ENCODE measurements at regions not wholly inside any gene's neighbourhood (a gene's known extent, or its start where the extent isn't known, plus 50 kb on each side); places are given as distances from the start of the nearest gene placed in this dataset.

DNA sequence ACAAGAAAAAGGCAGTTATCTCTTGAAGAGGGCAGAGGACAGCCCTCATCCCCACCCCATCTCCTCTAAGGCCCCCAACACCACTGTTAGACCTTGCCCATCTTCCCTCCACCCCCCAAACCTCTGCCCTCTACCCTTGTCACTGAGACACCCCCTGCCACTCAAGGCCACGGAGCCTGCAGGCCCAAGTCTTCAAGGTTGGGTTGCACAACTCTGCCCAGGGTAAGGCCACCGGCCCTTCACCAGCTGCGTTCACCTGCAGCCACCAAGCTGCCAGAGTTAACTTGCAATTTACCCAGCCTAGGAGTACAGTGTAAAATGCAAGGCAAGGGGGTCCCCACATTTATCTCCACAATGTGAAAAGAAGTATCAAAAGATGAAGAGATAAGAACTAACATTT, 128.7 kb upstream of the PKDCC start:
- TF ChIP-seq, protein P1, sequence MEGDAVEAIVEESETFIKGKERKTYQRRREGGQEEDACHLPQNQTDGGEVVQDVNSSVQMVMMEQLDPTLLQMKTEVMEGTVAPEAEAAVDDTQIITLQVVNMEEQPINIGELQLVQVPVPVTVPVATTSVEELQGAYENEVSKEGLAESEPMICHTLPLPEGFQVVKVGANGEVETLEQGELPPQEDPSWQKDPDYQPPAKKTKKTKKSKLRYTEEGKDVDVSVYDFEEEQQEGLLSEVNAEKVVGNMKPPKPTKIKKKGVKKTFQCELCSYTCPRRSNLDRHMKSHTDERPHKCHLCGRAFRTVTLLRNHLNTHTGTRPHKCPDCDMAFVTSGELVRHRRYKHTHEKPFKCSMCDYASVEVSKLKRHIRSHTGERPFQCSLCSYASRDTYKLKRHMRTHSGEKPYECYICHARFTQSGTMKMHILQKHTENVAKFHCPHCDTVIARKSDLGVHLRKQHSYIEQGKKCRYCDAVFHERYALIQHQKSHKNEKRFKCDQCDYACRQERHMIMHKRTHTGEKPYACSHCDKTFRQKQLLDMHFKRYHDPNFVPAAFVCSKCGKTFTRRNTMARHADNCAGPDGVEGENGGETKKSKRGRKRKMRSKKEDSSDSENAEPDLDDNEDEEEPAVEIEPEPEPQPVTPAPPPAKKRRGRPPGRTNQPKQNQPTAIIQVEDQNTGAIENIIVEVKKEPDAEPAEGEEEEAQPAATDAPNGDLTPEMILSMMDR (IDR thresholded peaks at IDR 0.05) = no peak
- no peak overlapping the region for H3K27ac Mint-ChIP-seq (ENCODE audit: unreplicated experiment)
- no peak for DNase-seq (ENCODE audit: low spot score)
- H3K9me3 Mint-ChIP-seq (ENCODE audit: low read depth) = peaks cover 1% of the 10 kb centered on the region
- peaks cover 3% of the 10 kb centered on the region for H3K4me1 Mint-ChIP-seq (ENCODE audit: low read depth)
- H3K27me3 Mint-ChIP-seq (ENCODE audit: low read depth) = no peaks in the 10 kb centered on the region
- peaks cover under 1% of the 10 kb centered on the region for H3K36me3 Mint-ChIP-seq (ENCODE audit: low read depth)
- no peak overlapping the region for H3K4me3 Mint-ChIP-seq (ENCODE audit: unreplicated experiment)

DNA sequence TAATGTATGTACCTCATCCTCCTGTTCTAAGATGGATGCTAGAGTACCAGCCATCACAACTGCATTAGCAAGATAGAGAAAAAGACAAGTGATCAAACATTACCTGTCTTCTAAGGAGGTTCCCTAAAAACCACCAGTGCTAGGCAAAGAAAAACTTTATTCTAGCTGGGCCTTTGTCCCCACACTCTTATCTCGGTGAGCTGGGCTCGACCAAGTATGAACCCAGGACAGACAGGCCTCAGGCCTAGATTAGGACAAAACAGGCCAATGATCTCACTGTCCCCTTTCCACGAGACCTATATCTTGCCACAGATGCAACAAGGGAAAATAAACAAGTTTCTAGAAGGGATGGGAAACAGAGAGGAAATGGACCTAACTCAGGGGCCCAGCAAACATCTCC, 127.6 kb upstream of the PKDCC start:
- Mint-ChIP-seq H3K9me3 (ENCODE audit: low read depth) (no peaks in the 10 kb centered on the region), H3K4me1 (ENCODE audit: low read depth) (peaks cover 3% of the 10 kb centered on the region), H3K4me3 (ENCODE audit: unreplicated experiment) (no peak overlapping the region), H3K27me3 (ENCODE audit: low read depth) (no peaks in the 10 kb centered on the region), H3K36me3 (ENCODE audit: low read depth) (no peaks in the 10 kb centered on the region), H3K27ac (ENCODE audit: unreplicated experiment) (no peak overlapping the region)
- DNase-seq (ENCODE audit: low spot score) = no peak
- TF ChIP-seq, protein P1 (IDR thresholded peaks at IDR 0.05) = no peak

DNA sequence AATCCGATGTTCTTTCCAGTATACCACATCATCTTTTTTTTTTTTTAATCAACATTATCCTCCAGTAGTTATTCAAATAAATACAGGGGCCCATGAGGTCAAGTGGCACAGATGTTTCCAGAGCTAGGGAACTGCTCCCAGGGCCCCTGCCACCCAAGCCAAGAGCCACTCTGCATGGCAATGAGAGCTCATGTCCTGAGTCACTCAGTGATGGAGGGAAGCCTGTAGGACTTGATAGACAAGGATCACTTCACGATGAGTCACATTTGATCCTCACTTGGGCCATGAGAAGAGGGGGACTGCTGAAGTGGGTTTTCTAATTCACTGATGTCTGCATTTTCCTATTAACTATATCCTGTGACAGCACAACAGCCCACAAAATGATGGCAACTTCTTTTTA, 127.0 kb upstream of the PKDCC start:
- TF ChIP-seq, protein P1 (IDR thresholded peaks at IDR 0.05) = no peak
- no peaks in the 10 kb centered on the region for H3K9me3 Mint-ChIP-seq (ENCODE audit: low read depth)
- H3K27me3 Mint-ChIP-seq (ENCODE audit: low read depth) = no peaks in the 10 kb centered on the region
- no peak overlapping the region for H3K4me3 Mint-ChIP-seq (ENCODE audit: unreplicated experiment)
- H3K4me1 Mint-ChIP-seq (ENCODE audit: low read depth) = peaks cover 3% of the 10 kb centered on the region
- H3K36me3 Mint-ChIP-seq (ENCODE audit: low read depth) = no peaks in the 10 kb centered on the region
- DNase-seq (ENCODE audit: low spot score) = no peak
- H3K27ac Mint-ChIP-seq (ENCODE audit: unreplicated experiment) = no peak overlapping the region

DNA sequence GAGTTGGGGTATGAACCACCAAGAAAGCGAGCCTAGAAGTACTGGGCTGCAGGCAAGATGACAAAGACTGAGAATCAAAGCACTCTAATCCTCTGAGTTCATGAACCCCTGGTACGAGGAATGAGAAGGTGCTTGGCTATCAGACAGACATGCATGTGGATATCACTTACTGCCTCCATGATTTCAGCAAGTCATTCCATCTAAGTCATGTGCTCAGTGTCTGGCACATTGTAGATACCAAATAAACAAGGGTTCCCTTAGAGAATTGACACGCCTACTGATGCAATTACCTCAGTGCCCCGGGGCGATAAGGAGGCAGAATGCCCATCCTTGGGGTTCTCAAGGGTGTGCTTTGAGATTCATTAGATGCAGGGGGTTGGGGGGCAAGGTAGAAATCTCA, 125.6 kb upstream of the PKDCC start:
- TF ChIP-seq, protein P1 (IDR thresholded peaks at IDR 0.05) = no peak
- H3K9me3 Mint-ChIP-seq (ENCODE audit: low read depth) = no peaks in the 10 kb centered on the region
- no peaks in the 10 kb centered on the region for H3K36me3 Mint-ChIP-seq (ENCODE audit: low read depth)
- no peak overlapping the region for H3K4me3 Mint-ChIP-seq (ENCODE audit: unreplicated experiment)
- peaks cover 14% of the 10 kb centered on the region for H3K4me1 Mint-ChIP-seq (ENCODE audit: low read depth)
- no peak overlapping the region for H3K27ac Mint-ChIP-seq (ENCODE audit: unreplicated experiment)
- no peaks in the 10 kb centered on the region for H3K27me3 Mint-ChIP-seq (ENCODE audit: low read depth)
- no peak for DNase-seq (ENCODE audit: low spot score)

DNA sequence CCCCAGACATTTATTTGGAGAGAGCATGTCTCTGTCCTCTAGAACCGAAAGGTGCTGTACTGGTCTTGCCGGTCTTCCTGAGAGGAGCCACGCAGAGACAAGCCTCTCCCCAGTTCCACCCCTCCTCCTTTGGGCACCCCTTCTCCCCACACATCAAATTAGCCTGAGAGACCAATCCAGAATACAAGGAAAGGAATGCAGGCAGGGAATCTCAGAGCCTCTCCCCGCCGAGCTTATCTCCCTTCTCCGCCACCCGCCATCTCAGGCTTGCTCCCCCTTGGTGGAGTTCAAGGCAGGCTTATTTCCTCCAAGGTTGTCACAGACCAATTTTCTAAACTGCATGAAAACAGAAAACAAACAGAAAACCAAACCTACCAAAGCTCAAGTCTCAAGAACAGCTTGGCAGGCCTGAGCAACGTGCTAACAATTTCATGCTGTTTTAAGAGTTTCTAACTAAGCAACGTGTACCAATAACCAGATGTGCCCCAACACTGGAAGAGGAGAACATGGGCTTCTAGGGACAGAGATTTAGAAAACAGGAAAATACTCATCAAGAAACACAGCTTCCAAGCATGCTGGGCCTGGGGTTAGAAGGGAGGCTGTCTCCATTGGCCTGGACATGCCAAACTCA, 124.5 kb upstream of the PKDCC start:
- Mint-ChIP-seq H3K36me3 (ENCODE audit: low read depth) (no peaks in the 10 kb centered on the region), H3K9me3 (ENCODE audit: low read depth) (no peaks in the 10 kb centered on the region), H3K27me3 (ENCODE audit: low read depth) (no peaks in the 10 kb centered on the region), H3K4me3 (ENCODE audit: unreplicated experiment) (no peak overlapping the region), H3K4me1 (ENCODE audit: low read depth) (peaks cover 25% of the 10 kb centered on the region), H3K27ac (ENCODE audit: unreplicated experiment) (no peak overlapping the region)
- no peak for DNase-seq (ENCODE audit: low spot score)
- TF ChIP-seq, protein P1 (IDR thresholded peaks at IDR 0.05) = no peak

All from chondrocyte (in vitro differentiated cells).